AG10803 (cell line): ENCODE measurements at regions not wholly inside any gene's neighbourhood (a gene's known extent, or its start where the extent isn't known, plus 50 kb on each side); places are given as distances from the start of the nearest gene placed in this dataset.
A peak's percentile ranks its signal among the peaks of the same experiment; 100 is the strongest.

Experiments
- DNase-seq: peaks from one replicate; pipeline ENCODE4 v3.0.0; 2010; ENCODE audit warnings: low read depth
- H3K4me3 ChIP-seq: 2 replicates; pipeline ENCODE4 v1.5.1; 2011; ENCODE audit warnings: mild to moderate bottlenecking, low read length, control low read depth
- TF ChIP-seq, protein P1 (sequence below): conservative IDR thresholded peaks from 2 replicates; pipeline ENCODE4 v1.5.1; 2011; ENCODE audit warnings: mild to moderate bottlenecking, low read length, control low read depth, inconsistent platforms

DNA sequence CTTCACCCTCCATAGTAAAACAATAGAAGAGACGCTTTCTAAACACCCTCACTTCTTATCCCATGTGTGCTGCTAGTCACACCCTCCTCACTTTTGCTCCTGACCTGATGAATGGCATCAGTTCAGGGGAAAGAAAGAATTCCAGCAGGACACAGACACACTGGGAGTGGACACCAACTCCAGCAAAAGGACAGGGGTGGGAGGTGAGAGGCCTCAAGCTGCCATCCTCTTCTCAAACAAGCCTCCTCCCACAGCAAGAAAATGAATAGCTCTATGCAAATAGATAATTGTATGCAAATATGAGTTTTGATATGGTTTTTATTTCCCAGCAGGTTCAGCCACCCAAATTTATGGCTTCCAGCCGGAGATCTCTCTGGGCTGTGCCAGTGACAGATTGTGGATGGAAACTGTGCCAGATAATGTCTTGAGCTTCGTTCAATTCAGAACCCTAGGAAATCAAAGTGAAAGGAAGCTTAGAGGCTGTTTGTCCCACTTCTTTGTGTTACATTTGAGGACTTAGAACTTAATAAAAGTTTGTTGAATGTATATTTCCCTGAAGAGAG lies 209.3 kb upstream of the PPP2R3A start:
- TF ChIP-seq, protein P1, sequence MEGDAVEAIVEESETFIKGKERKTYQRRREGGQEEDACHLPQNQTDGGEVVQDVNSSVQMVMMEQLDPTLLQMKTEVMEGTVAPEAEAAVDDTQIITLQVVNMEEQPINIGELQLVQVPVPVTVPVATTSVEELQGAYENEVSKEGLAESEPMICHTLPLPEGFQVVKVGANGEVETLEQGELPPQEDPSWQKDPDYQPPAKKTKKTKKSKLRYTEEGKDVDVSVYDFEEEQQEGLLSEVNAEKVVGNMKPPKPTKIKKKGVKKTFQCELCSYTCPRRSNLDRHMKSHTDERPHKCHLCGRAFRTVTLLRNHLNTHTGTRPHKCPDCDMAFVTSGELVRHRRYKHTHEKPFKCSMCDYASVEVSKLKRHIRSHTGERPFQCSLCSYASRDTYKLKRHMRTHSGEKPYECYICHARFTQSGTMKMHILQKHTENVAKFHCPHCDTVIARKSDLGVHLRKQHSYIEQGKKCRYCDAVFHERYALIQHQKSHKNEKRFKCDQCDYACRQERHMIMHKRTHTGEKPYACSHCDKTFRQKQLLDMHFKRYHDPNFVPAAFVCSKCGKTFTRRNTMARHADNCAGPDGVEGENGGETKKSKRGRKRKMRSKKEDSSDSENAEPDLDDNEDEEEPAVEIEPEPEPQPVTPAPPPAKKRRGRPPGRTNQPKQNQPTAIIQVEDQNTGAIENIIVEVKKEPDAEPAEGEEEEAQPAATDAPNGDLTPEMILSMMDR, result no peak
- DNase-seq, result no peak
- no peak overlapping the region for H3K4me3 ChIP-seq

DNA sequence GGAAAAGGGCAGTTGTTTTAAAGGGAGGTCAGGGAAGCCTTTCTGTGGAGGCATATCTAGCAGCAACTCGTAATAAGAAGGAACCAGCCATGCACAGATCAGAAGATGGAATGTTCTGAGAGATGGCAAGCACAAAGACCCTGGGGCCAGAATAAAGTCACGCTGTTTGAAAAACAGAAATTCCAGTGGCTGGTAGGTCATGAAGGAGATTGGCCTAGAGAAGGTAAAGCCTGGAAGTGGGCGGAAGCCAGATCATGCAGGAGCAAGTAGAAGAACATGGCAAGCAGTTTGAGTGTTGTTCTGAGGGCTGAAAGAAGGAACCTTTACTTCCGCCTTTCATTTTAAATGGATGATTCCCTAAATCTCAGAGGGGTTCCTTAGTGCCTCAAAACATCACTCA lies 208.1 kb upstream of the PPP2R3A start:
- TF ChIP-seq, protein P1, result no peak
- DNase-seq, result no peak
- no peak overlapping the region for H3K4me3 ChIP-seq

DNA sequence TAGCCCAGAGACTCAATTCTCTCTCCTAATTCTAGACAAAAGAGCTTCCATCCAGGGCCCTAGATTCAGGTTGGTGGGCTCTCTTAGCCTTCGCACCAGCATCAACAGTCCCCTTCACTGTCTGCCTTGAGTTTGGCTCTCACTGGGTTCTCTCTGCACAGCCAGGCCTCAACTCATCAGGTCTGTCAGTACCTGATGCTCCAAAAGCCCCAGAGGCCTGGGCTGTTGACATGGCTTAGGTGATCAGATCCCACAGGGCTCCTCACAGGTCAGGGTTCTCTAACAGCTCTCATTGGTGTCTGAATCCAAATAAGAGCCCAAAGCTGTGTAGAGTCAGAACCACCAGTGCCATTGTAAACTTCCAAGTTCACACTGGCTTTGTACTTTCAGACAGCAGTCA lies 206.6 kb upstream of the PPP2R3A start:
- DNase-seq, result no peak
- H3K4me3 ChIP-seq, result no peak overlapping the region
- TF ChIP-seq, protein P1, result no peak

DNA sequence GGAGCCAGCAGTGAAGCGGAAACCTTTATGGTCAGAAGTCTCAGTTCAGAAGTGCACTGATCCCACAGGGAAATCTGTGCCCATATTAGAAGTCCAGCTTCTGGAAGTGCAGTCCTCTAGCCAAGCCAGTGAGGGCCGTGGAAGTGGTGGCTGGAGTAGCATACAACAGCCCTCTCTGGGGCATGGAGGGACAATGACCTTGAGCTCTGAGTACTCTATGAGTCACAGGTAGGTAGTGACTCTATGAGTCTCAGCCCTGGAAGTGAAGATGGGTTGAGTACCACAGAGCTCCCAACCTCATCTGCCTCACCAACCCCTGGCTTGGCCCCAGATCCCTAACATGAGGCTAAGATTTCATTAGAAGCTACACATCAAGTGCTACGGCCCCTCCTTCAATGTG lies 205.9 kb upstream of the PPP2R3A start:
- no peak for DNase-seq
- TF ChIP-seq, protein P1, result no peak
- no peak overlapping the region for H3K4me3 ChIP-seq

DNA sequence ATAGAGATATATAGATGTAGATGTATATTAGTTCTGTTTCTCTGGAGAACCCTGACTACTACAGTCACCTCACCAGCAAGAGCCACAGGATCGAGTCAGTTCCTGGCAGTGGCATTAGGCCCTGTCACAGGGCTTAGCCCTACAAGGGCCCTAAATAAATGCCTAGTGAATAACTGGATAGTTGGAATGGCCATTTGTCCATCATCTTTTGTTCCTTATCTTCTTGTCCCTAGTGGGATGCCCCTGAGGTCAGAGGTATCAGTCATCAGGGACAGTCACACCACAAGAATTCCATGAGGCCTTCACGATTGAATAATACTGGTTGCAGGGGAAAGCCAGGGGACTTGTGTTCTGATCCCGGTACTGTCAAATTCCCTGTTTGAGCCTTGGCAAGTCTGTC lies 204.9 kb upstream of the PPP2R3A start:
- TF ChIP-seq, protein P1, result no peak
- DNase-seq, result no peak
- no peak overlapping the region for H3K4me3 ChIP-seq

DNA sequence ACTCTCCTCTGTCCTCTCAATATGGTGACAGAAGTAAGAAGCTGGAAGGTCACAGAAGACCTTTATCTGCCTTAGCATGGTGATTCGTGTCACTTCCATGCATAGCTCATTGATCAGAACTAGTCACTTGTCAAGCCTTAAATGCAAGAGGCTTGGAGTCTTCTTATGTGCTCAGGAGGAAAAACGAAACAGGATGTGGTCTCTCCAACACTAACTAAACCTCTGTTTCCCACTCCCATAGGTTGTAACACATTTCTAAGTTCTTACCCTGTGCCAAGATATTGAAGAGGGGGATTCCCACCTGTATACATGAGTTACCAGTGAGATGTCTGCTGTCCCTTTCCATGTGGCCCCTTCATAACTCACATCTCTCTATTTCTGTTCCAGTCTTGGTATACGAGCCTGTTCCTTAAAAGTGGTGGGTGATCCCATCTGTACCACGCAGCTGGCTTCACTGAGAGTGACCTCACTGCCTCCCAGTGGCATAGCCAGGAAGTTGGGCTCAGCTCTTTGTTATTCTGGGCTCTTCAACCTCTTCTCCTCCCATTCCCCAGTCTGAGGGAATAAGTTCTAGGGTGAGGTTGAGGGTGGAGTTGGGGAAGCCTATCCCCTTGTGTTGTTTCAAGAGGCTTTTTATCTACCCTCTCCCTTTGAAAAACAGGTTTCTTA lies 203.2 kb upstream of the PPP2R3A start:
- no peak for DNase-seq
- H3K4me3 ChIP-seq, result no peak overlapping the region
- TF ChIP-seq, protein P1, result peak; percentile 23; the same call in 1 of the 2 replicates

DNA sequence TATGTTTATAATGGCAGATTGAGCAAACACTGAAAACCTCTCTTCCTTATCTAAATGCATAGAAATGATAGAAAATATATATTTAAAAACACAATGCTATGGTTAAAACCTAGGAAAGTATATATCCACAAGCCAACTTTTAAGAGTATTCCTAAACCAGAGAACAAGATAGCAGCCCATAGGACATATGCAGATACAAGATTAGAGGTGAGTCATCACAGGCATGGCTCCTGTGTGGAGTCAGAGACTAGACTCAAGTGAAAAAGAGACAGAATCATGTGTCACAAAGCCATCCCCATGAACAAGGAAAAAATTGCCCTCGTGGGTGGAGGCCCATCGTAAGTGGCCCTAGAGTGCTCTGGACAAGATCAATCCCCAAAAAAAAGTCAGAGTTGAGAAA lies 199.4 kb upstream of the PPP2R3A start:
- DNase-seq, result no peak
- TF ChIP-seq, protein P1, result no peak
- no peak overlapping the region for H3K4me3 ChIP-seq
